ENCODE measurements at regions not wholly inside any gene's neighbourhood (a gene's known extent, or its start where the extent isn't known, plus 50 kb on each side); places are given as distances from the start of the nearest gene placed in this dataset.

- Histone ChIP-seq H3K4me1 (ENCODE audit: control insufficient read depth, insufficient read depth, low read length, poor library complexity, severe bottlenecking) (no peaks in the 10 kb centered on the region), H3K9me3 (ENCODE audit: control insufficient read depth, low read length) (no peaks in the 10 kb centered on the region), H3K36me3 (ENCODE audit: control insufficient read depth, insufficient read depth, low read length) (no peaks in the 10 kb centered on the region), H3K4me3 (ENCODE audit: extremely low read depth, insufficient read depth, low read length, poor library complexity, severe bottlenecking) (no peak overlapping the region), H3K27ac (ENCODE audit: low read depth, low read length, severe bottlenecking) (no peak overlapping the region)
- 76 to 82% methylated on average over 4 to 5 of the region's 5 CpGs for WGBS, 2 experiments (ENCODE audit: insufficient coverage in 2 of 2)
Observed at GRCh38 chr4:181701214-181701613, 542.0 kb upstream of the TENM3 start.

GRCh38 chr4:181701894-181702293 lies 541.3 kb upstream of the TENM3 start:
- H3K27ac ChIP-seq (ENCODE audit: low read depth, low read length, severe bottlenecking), result no peak overlapping the region
- no peaks in the 10 kb centered on the region for H3K4me1 ChIP-seq (ENCODE audit: control insufficient read depth, insufficient read depth, low read length, poor library complexity, severe bottlenecking)
- H3K4me3 ChIP-seq (ENCODE audit: extremely low read depth, insufficient read depth, low read length, poor library complexity, severe bottlenecking), result no peak overlapping the region
- WGBS, 2 experiments (ENCODE audit: insufficient coverage in 2 of 2), result 86 to 93% methylated on average over 6 to 8 of the region's 9 CpGs
- H3K9me3 ChIP-seq (ENCODE audit: control insufficient read depth, low read length), result no peaks in the 10 kb centered on the region
- H3K36me3 ChIP-seq (ENCODE audit: control insufficient read depth, insufficient read depth, low read length), result no peaks in the 10 kb centered on the region

GRCh38 chr4:181702864-181703495 lies 540.2 kb upstream of the TENM3 start:
- Histone ChIP-seq H3K36me3 (ENCODE audit: control insufficient read depth, insufficient read depth, low read length) (no peaks in the 10 kb centered on the region), H3K4me1 (ENCODE audit: control insufficient read depth, insufficient read depth, low read length, poor library complexity, severe bottlenecking) (no peaks in the 10 kb centered on the region), H3K27ac (ENCODE audit: low read depth, low read length, severe bottlenecking) (no peak overlapping the region), H3K9me3 (ENCODE audit: control insufficient read depth, low read length) (no peaks in the 10 kb centered on the region), H3K4me3 (ENCODE audit: extremely low read depth, insufficient read depth, low read length, poor library complexity, severe bottlenecking) (no peak overlapping the region)
- 93 to 98% methylated on average over 6 to 8 of the region's 11 CpGs for WGBS, 2 experiments (ENCODE audit: insufficient coverage in 2 of 2)

- H3K27ac ChIP-seq (ENCODE audit: low read depth, low read length, severe bottlenecking), result no peak overlapping the region
- WGBS, 2 experiments (ENCODE audit: insufficient coverage in 2 of 2), result 93% methylated on average over 6 to 7 of the region's 7 CpGs
- H3K4me1 ChIP-seq (ENCODE audit: control insufficient read depth, insufficient read depth, low read length, poor library complexity, severe bottlenecking), result no peaks in the 10 kb centered on the region
- no peaks in the 10 kb centered on the region for H3K36me3 ChIP-seq (ENCODE audit: control insufficient read depth, insufficient read depth, low read length)
- H3K9me3 ChIP-seq (ENCODE audit: control insufficient read depth, low read length), result no peaks in the 10 kb centered on the region
- H3K4me3 ChIP-seq (ENCODE audit: extremely low read depth, insufficient read depth, low read length, poor library complexity, severe bottlenecking), result no peak overlapping the region
Observed at GRCh38 chr4:181710143-181710542, 533.1 kb upstream of the TENM3 start.

- 67% methylated on average over 1 of the region's 1 CpG; no CpG with 5 or more reads in 1 of the 2 experiments for WGBS, 2 experiments (ENCODE audit: insufficient coverage in 2 of 2)
Observed at GRCh38 chr4:181711387-181711786, 531.8 kb upstream of the TENM3 start.

GRCh38 chr4:181728305-181728966 lies 514.8 kb upstream of the TENM3 start:
- 60 to 100% methylated on average over 2 of the region's 5 CpGs for WGBS, 2 experiments (ENCODE audit: insufficient coverage in 2 of 2)
- Histone ChIP-seq H3K27ac (ENCODE audit: low read depth, low read length, severe bottlenecking) (no peak overlapping the region), H3K4me3 (ENCODE audit: extremely low read depth, insufficient read depth, low read length, poor library complexity, severe bottlenecking) (no peak overlapping the region), H3K4me1 (ENCODE audit: control insufficient read depth, insufficient read depth, low read length, poor library complexity, severe bottlenecking) (no peaks in the 10 kb centered on the region), H3K36me3 (ENCODE audit: control insufficient read depth, insufficient read depth, low read length) (no peaks in the 10 kb centered on the region), H3K9me3 (ENCODE audit: control insufficient read depth, low read length) (peaks cover 2% of the 10 kb centered on the region)

More at GRCh38 chr4:181711387-181711786, 531.8 kb upstream of the TENM3 start:
- no peak overlapping the region for H3K27ac ChIP-seq (ENCODE audit: low read depth, low read length, severe bottlenecking)
- H3K9me3 ChIP-seq (ENCODE audit: control insufficient read depth, low read length), result no peaks in the 10 kb centered on the region
- H3K4me1 ChIP-seq (ENCODE audit: control insufficient read depth, insufficient read depth, low read length, poor library complexity, severe bottlenecking), result no peaks in the 10 kb centered on the region
- no peak overlapping the region for H3K4me3 ChIP-seq (ENCODE audit: extremely low read depth, insufficient read depth, low read length, poor library complexity, severe bottlenecking)
- H3K36me3 ChIP-seq (ENCODE audit: control insufficient read depth, insufficient read depth, low read length), result no peaks in the 10 kb centered on the region

- H3K27ac ChIP-seq (ENCODE audit: low read depth, low read length, severe bottlenecking), result no peak overlapping the region
- WGBS, 2 experiments (ENCODE audit: insufficient coverage in 2 of 2), result no CpG with 5 or more reads among the region's 1 CpG
- H3K4me1 ChIP-seq (ENCODE audit: control insufficient read depth, insufficient read depth, low read length, poor library complexity, severe bottlenecking), result no peaks in the 10 kb centered on the region
- no peaks in the 10 kb centered on the region for H3K36me3 ChIP-seq (ENCODE audit: control insufficient read depth, insufficient read depth, low read length)
- H3K4me3 ChIP-seq (ENCODE audit: extremely low read depth, insufficient read depth, low read length, poor library complexity, severe bottlenecking), result no peak overlapping the region
- H3K9me3 ChIP-seq (ENCODE audit: control insufficient read depth, low read length), result no peaks in the 10 kb centered on the region
Observed at GRCh38 chr4:181731900-181732299, 511.3 kb upstream of the TENM3 start.

- Histone ChIP-seq H3K36me3 (ENCODE audit: control insufficient read depth, insufficient read depth, low read length) (no peaks in the 10 kb centered on the region), H3K9me3 (ENCODE audit: control insufficient read depth, low read length) (no peaks in the 10 kb centered on the region), H3K27ac (ENCODE audit: low read depth, low read length, severe bottlenecking) (no peak overlapping the region), H3K4me1 (ENCODE audit: control insufficient read depth, insufficient read depth, low read length, poor library complexity, severe bottlenecking) (no peaks in the 10 kb centered on the region), H3K4me3 (ENCODE audit: extremely low read depth, insufficient read depth, low read length, poor library complexity, severe bottlenecking) (no peak overlapping the region)
- WGBS, 2 experiments (ENCODE audit: insufficient coverage in 2 of 2), result 83 to 90% methylated on average over 1 to 2 of the region's 4 CpGs
Observed at GRCh38 chr4:181737744-181738143, 505.5 kb upstream of the TENM3 start.

GRCh38 chr4:181739031-181739430 lies 504.2 kb upstream of the TENM3 start:
- Histone ChIP-seq H3K27ac (ENCODE audit: low read depth, low read length, severe bottlenecking) (no peak overlapping the region), H3K9me3 (ENCODE audit: control insufficient read depth, low read length) (no peaks in the 10 kb centered on the region), H3K36me3 (ENCODE audit: control insufficient read depth, insufficient read depth, low read length) (no peaks in the 10 kb centered on the region), H3K4me1 (ENCODE audit: control insufficient read depth, insufficient read depth, low read length, poor library complexity, severe bottlenecking) (no peaks in the 10 kb centered on the region), H3K4me3 (ENCODE audit: extremely low read depth, insufficient read depth, low read length, poor library complexity, severe bottlenecking) (no peak overlapping the region)
- 86 to 90% methylated on average over 2 to 3 of the region's 6 CpGs for WGBS, 2 experiments (ENCODE audit: insufficient coverage in 2 of 2)

GRCh38 chr4:181741513-181741912 lies 501.7 kb upstream of the TENM3 start:
- Histone ChIP-seq H3K27ac (ENCODE audit: low read depth, low read length, severe bottlenecking) (no peak overlapping the region), H3K4me3 (ENCODE audit: extremely low read depth, insufficient read depth, low read length, poor library complexity, severe bottlenecking) (no peak overlapping the region), H3K36me3 (ENCODE audit: control insufficient read depth, insufficient read depth, low read length) (no peaks in the 10 kb centered on the region), H3K9me3 (ENCODE audit: control insufficient read depth, low read length) (no peaks in the 10 kb centered on the region), H3K4me1 (ENCODE audit: control insufficient read depth, insufficient read depth, low read length, poor library complexity, severe bottlenecking) (peaks cover 7% of the 10 kb centered on the region)
- 82 to 100% methylated on average over 2 of the region's 6 CpGs for WGBS, 2 experiments (ENCODE audit: insufficient coverage in 2 of 2)

GRCh38 chr4:181745933-181746625 lies 497.1 kb upstream of the TENM3 start:
- Histone ChIP-seq H3K36me3 (ENCODE audit: control insufficient read depth, insufficient read depth, low read length) (no peaks in the 10 kb centered on the region), H3K27ac (ENCODE audit: low read depth, low read length, severe bottlenecking) (no peak overlapping the region), H3K4me1 (ENCODE audit: control insufficient read depth, insufficient read depth, low read length, poor library complexity, severe bottlenecking) (peaks cover 7% of the 10 kb centered on the region), H3K4me3 (ENCODE audit: extremely low read depth, insufficient read depth, low read length, poor library complexity, severe bottlenecking) (no peak overlapping the region), H3K9me3 (ENCODE audit: control insufficient read depth, low read length) (no peaks in the 10 kb centered on the region)
- WGBS, 2 experiments (ENCODE audit: insufficient coverage in 2 of 2), result 82 to 100% methylated on average over 1 of the region's 1 CpG

All from mesodermal cell (in vitro differentiated cells).